ENCODE measurements at regions not wholly inside any gene's neighbourhood (a gene's known extent, or its start where the extent isn't known, plus 50 kb on each side); places are given as distances from the start of the nearest gene placed in this dataset.

- Histone ChIP-seq H3K4me3 (ENCODE audit: low read length) (no peak overlapping the region), H3K4me2 (ENCODE audit: low read depth, low read length) (no peak overlapping the region), H3K9me2 (replicated peaks; ENCODE audit: insufficient read depth, low read length) (no peaks in the 10 kb centered on the region), H2AFZ (ENCODE audit: low read length) (no peak overlapping the region), H3K79me2 (ENCODE audit: low read length) (no peaks in the 10 kb centered on the region), H3K9ac (ENCODE audit: low read length) (no peak overlapping the region), H3K4me1 (ENCODE audit: low read length) (no peaks in the 10 kb centered on the region), H3F3A (ENCODE audit: insufficient read depth, low read length) (no peaks in the 10 kb centered on the region), H3K9me3 (replicated peaks; ENCODE audit: insufficient read depth, low read length) (no peaks in the 10 kb centered on the region), H3K27ac (ENCODE audit: low read length) (no peak overlapping the region), H3K27me3 (replicated peaks; ENCODE audit: insufficient read depth, low read length) (no peaks in the 10 kb centered on the region), H4K20me1 (ENCODE audit: insufficient read depth, low read length) (no peaks in the 10 kb centered on the region), H3K36me3 (replicated peaks; ENCODE audit: insufficient read depth, low read length) (no peaks in the 10 kb centered on the region)
- TF ChIP-seq CTCF (IDR thresholded peaks at IDR 0.05; ENCODE audit: low read length) (no peak; the same call in 1 of the 2 replicates), EZH2phosphoT487 (IDR thresholded peaks at IDR 0.05; ENCODE audit: low read length) (no peak), EZH2 (optimal IDR thresholded peaks at IDR 0.05; ENCODE audit: low read depth, low read length) (no peak)
- DNase-seq = peak; percentile 32
Measured at GRCh38 chr10:64648915-64649314, 1127.7 kb downstream of the REEP3 start.

- H3K9me3 ChIP-seq (replicated peaks; ENCODE audit: insufficient read depth, low read length) = no peaks in the 10 kb centered on the region
- no peaks in the 10 kb centered on the region for H3K36me3 ChIP-seq (replicated peaks; ENCODE audit: insufficient read depth, low read length)
- H3K9ac ChIP-seq (ENCODE audit: low read length) = no peak overlapping the region
- H3K27ac ChIP-seq (ENCODE audit: low read length) = no peak overlapping the region
- H3K4me3 ChIP-seq (ENCODE audit: low read length) = no peak overlapping the region
- DNase-seq = no peak
- no peaks in the 10 kb centered on the region for H3K4me1 ChIP-seq (ENCODE audit: low read length)
- no peaks in the 10 kb centered on the region for H3K79me2 ChIP-seq (ENCODE audit: low read length)
- TF ChIP-seq EZH2 (optimal IDR thresholded peaks at IDR 0.05; ENCODE audit: low read depth, low read length) (no peak), CTCF (IDR thresholded peaks at IDR 0.05; ENCODE audit: low read length) (no peak), EZH2phosphoT487 (IDR thresholded peaks at IDR 0.05; ENCODE audit: low read length) (no peak)
- no peaks in the 10 kb centered on the region for H3K27me3 ChIP-seq (replicated peaks; ENCODE audit: insufficient read depth, low read length)
- H3K9me2 ChIP-seq (replicated peaks; ENCODE audit: insufficient read depth, low read length) = no peaks in the 10 kb centered on the region
- no peaks in the 10 kb centered on the region for H4K20me1 ChIP-seq (ENCODE audit: insufficient read depth, low read length)
- no peak overlapping the region for H2AFZ ChIP-seq (ENCODE audit: low read length)
- H3F3A ChIP-seq (ENCODE audit: insufficient read depth, low read length) = no peaks in the 10 kb centered on the region
- no peak overlapping the region for H3K4me2 ChIP-seq (ENCODE audit: low read depth, low read length)
Measured at GRCh38 chr10:64658528-64658927, 1137.3 kb downstream of the REEP3 start.

GRCh38 chr10:64659311-64659710 is 1138.1 kb downstream of the REEP3 start:
- DNase-seq = no peak
- no peaks in the 10 kb centered on the region for H3K27me3 ChIP-seq (replicated peaks; ENCODE audit: insufficient read depth, low read length)
- no peak overlapping the region for H3K9ac ChIP-seq (ENCODE audit: low read length)
- no peaks in the 10 kb centered on the region for H3K36me3 ChIP-seq (replicated peaks; ENCODE audit: insufficient read depth, low read length)
- H3F3A ChIP-seq (ENCODE audit: insufficient read depth, low read length) = no peaks in the 10 kb centered on the region
- no peak overlapping the region for H3K27ac ChIP-seq (ENCODE audit: low read length)
- no peak overlapping the region for H3K4me2 ChIP-seq (ENCODE audit: low read depth, low read length)
- H3K4me1 ChIP-seq (ENCODE audit: low read length) = no peaks in the 10 kb centered on the region
- H3K9me2 ChIP-seq (replicated peaks; ENCODE audit: insufficient read depth, low read length) = no peaks in the 10 kb centered on the region
- no peak overlapping the region for H2AFZ ChIP-seq (ENCODE audit: low read length)
- TF ChIP-seq EZH2 (optimal IDR thresholded peaks at IDR 0.05; ENCODE audit: low read depth, low read length) (no peak), CTCF (IDR thresholded peaks at IDR 0.05; ENCODE audit: low read length) (no peak), EZH2phosphoT487 (IDR thresholded peaks at IDR 0.05; ENCODE audit: low read length) (no peak)
- no peaks in the 10 kb centered on the region for H3K9me3 ChIP-seq (replicated peaks; ENCODE audit: insufficient read depth, low read length)
- no peaks in the 10 kb centered on the region for H4K20me1 ChIP-seq (ENCODE audit: insufficient read depth, low read length)
- H3K4me3 ChIP-seq (ENCODE audit: low read length) = no peak overlapping the region
- no peaks in the 10 kb centered on the region for H3K79me2 ChIP-seq (ENCODE audit: low read length)

All from MM.1S (cell line).